ENCODE measurements at regions not wholly inside any gene's neighbourhood (a gene's known extent, or its start where the extent isn't known, plus 50 kb on each side); places are given as distances from the start of the nearest gene placed in this dataset.

DNA sequence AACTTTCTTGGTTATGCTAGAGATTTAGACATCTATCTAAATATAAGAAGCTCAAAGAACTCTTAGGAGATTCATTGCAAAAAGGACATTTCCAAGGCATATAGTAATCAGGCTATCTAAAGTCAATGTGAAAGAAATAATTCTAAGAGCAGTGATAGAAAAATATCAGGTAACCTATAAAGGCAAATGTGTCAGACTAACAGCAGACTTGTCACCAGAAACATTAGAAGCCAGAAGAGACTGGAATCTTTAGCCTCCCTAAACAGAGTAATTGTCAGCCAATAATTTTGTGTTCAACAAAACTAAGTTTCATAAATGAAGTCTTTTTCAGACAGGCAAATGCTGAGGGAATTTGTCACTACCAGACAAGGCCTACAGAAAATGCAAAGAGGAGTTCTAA, 122.0 kb upstream of the SCAF11 start:
- TF ChIP-seq, protein P1, sequence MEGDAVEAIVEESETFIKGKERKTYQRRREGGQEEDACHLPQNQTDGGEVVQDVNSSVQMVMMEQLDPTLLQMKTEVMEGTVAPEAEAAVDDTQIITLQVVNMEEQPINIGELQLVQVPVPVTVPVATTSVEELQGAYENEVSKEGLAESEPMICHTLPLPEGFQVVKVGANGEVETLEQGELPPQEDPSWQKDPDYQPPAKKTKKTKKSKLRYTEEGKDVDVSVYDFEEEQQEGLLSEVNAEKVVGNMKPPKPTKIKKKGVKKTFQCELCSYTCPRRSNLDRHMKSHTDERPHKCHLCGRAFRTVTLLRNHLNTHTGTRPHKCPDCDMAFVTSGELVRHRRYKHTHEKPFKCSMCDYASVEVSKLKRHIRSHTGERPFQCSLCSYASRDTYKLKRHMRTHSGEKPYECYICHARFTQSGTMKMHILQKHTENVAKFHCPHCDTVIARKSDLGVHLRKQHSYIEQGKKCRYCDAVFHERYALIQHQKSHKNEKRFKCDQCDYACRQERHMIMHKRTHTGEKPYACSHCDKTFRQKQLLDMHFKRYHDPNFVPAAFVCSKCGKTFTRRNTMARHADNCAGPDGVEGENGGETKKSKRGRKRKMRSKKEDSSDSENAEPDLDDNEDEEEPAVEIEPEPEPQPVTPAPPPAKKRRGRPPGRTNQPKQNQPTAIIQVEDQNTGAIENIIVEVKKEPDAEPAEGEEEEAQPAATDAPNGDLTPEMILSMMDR (conservative IDR thresholded peaks at IDR 0.05; ENCODE audit: low read length) = no peak
- TF ChIP-seq EZH2phosphoT487 (IDR thresholded peaks at IDR 0.05; ENCODE audit: borderline replicate concordance) = no peak
